H9 (cell line): ENCODE measurements at regions not wholly inside any gene's neighbourhood (a gene's known extent, or its start where the extent isn't known, plus 50 kb on each side); places are given as distances from the start of the nearest gene placed in this dataset.

ENCODE experiments used
- DNase-seq: peaks from one replicate; pipeline ENCODE4 v3.0.0-alpha.2; 2017
- H2AFZ ChIP-seq: one replicate; pipeline ENCODE4 v1.6.1; 2013; ENCODE audit warnings: mild to moderate bottlenecking, low read length, control low read depth, moderate library complexity
- H2AK5ac ChIP-seq: 2 replicates; pipeline ENCODE4 v1.6.1; 2013; ENCODE audit warnings: low read length, control low read depth, mixed read lengths; ENCODE audit not compliant: insufficient read length
- H2BK120ac ChIP-seq: one replicate; pipeline ENCODE4 v1.6.1; 2013; ENCODE audit warnings: low read depth, mild to moderate bottlenecking, low read length, control low read depth, inconsistent platforms; ENCODE audit not compliant: poor library complexity, severe bottlenecking
- H2BK12ac ChIP-seq: 2 replicates; pipeline ENCODE4 v1.6.1; 2013; ENCODE audit warnings: low read length, control low read depth, mixed read lengths, low read depth; ENCODE audit not compliant: insufficient read length
- H2BK15ac ChIP-seq: 2 replicates; pipeline ENCODE4 v1.6.1; 2013; ENCODE audit warnings: low read depth, low read length, control low read depth
- H2BK20ac ChIP-seq: one replicate; pipeline ENCODE4 v1.6.1; 2013; ENCODE audit warnings: low read depth, mild to moderate bottlenecking, low read length, control low read depth, inconsistent platforms; ENCODE audit not compliant: poor library complexity, severe bottlenecking
- H2BK5ac ChIP-seq: 2 replicates; pipeline ENCODE4 v1.6.1; 2013; ENCODE audit warnings: low read length, control low read depth, mixed read lengths; ENCODE audit not compliant: insufficient read length
- H3K14ac ChIP-seq: 2 replicates; pipeline ENCODE4 v1.6.1; 2013; ENCODE audit warnings: low read length, control low read depth; ENCODE audit not compliant: insufficient read depth
- H3K18ac ChIP-seq: 2 replicates; pipeline ENCODE4 v1.6.1; 2013; ENCODE audit warnings: low read depth, mild to moderate bottlenecking, mixed read lengths, low read length, control low read depth; ENCODE audit not compliant: insufficient read length
- H3K23ac ChIP-seq: 2 replicates; pipeline ENCODE4 v1.6.1; 2013; ENCODE audit warnings: low read length, control low read depth, mixed read lengths, low read depth; ENCODE audit not compliant: insufficient read length
- H3K23me2 ChIP-seq: 2 replicates; pipeline ENCODE4 v1.6.1; 2013; ENCODE audit warnings: low read depth, mild to moderate bottlenecking, mixed read lengths, low read length, control low read depth; ENCODE audit not compliant: insufficient read length, poor library complexity, severe bottlenecking
- H3K27ac ChIP-seq: 2 replicates; pipeline ENCODE4 v1.5.1; 2013; ENCODE audit warnings: low read length, control low read depth, mixed read lengths, low read depth; ENCODE audit not compliant: insufficient read length
- H3K27me3 ChIP-seq: 2 replicates; pipeline ENCODE4 v1.6.1; 2013; ENCODE audit warnings: low read length, control low read depth, inconsistent platforms; ENCODE audit not compliant: insufficient read depth
- H3K4ac ChIP-seq: 2 replicates; pipeline ENCODE4 v1.6.1; 2013; ENCODE audit warnings: low read depth, mild to moderate bottlenecking, control low read depth, inconsistent platforms, low read length, moderate library complexity
- H3K4me1 ChIP-seq: 2 replicates; pipeline ENCODE4 v1.6.1; 2013; ENCODE audit warnings: low read length, control low read depth, inconsistent platforms; ENCODE audit not compliant: insufficient read depth
- H3K4me2 ChIP-seq: 2 replicates; pipeline ENCODE4 v1.6.1; 2013; ENCODE audit warnings: low read length, control low read depth, mixed read lengths; ENCODE audit not compliant: insufficient read length, insufficient read depth
- H3K56ac ChIP-seq: 2 replicates; pipeline ENCODE4 v1.6.1; 2013; ENCODE audit warnings: low read depth, mild to moderate bottlenecking, mixed read lengths, low read length, control low read depth; ENCODE audit not compliant: insufficient read length
- H3K79me1 ChIP-seq: 2 replicates; pipeline ENCODE4 v1.6.1; 2013; ENCODE audit warnings: low read depth, mild to moderate bottlenecking, moderate library complexity, low read length, control low read depth, inconsistent platforms; ENCODE audit not compliant: insufficient read depth, poor library complexity, severe bottlenecking
- H3K79me2 ChIP-seq: 2 replicates; pipeline ENCODE4 v1.6.1; 2013; ENCODE audit warnings: low read length, control low read depth, inconsistent platforms; ENCODE audit not compliant: insufficient read depth
- H3K9ac ChIP-seq: 2 replicates; pipeline ENCODE4 v1.6.1; 2013; ENCODE audit warnings: low read length, control low read depth, mixed read lengths; ENCODE audit not compliant: insufficient read length; ENCODE audit errors: extremely low read depth
- H3K9me3 ChIP-seq: one replicate; pipeline ENCODE4 v1.6.1; 2013; ENCODE audit warnings: low read depth, low read length, inconsistent platforms; ENCODE audit not compliant: control insufficient read depth
- H3T11ph ChIP-seq: one replicate; pipeline ENCODE4 v1.6.1; 2013; ENCODE audit warnings: mild to moderate bottlenecking, low read length, control low read depth, inconsistent platforms
- H4K20me1 ChIP-seq: one replicate; pipeline ENCODE4 v1.6.1; 2013; ENCODE audit not compliant: control insufficient read depth, insufficient read length, insufficient read depth
- H4K5ac ChIP-seq: 2 replicates; pipeline ENCODE4 v1.6.1; 2013; ENCODE audit warnings: low read depth, mild to moderate bottlenecking, mixed read lengths, low read length, control low read depth; ENCODE audit not compliant: insufficient read length
- H4K8ac ChIP-seq: replicated peaks from 2 replicates; pipeline ENCODE4 v1.6.1; 2013; ENCODE audit warnings: low read length, control low read depth, mixed read lengths, low read depth; ENCODE audit not compliant: insufficient read length
- H4K91ac ChIP-seq: 2 replicates; pipeline ENCODE4 v1.6.1; 2013; ENCODE audit warnings: low read depth, mild to moderate bottlenecking, moderate library complexity, mixed read lengths, low read length, control low read depth; ENCODE audit not compliant: insufficient read length
- H3K27ac Mint-ChIP-seq, 3 experiments: 2 replicates in 2 of 3; 3 replicates in 1 of 3; pipeline ENCODE4 v1.8.0; 2020 to 2021; ENCODE audit warnings: mixed read lengths in 3 of 3, mild to moderate bottlenecking in 1 of 3, moderate library complexity in 1 of 3
- H3K27me3 Mint-ChIP-seq: 2 replicates; pipeline ENCODE4 v1.8.0; 2021; ENCODE audit warnings: low read depth, mild to moderate bottlenecking, moderate library complexity, mixed read lengths
- H3K36me3 Mint-ChIP-seq, 3 experiments: 2 replicates in 2 of 3; 3 replicates in 1 of 3; pipeline ENCODE4 v1.8.0; 2020 to 2021; ENCODE audit warnings: low read depth in 3 of 3, mixed read lengths in 3 of 3; ENCODE audit not compliant: insufficient read depth in 1 of 3
- H3K4me1 Mint-ChIP-seq, 2 experiments: 2 replicates each; pipeline ENCODE4 v1.8.0; 2020; ENCODE audit warnings: mixed read lengths in 2 of 2
- H3K4me3 Mint-ChIP-seq, 2 experiments: 2 replicates in 1 of 2; 3 replicates in 1 of 2; pipeline ENCODE4 v1.8.0; 2020 to 2021; ENCODE audit warnings: mild to moderate bottlenecking in 2 of 2, mixed read lengths in 2 of 2, moderate library complexity in 1 of 2
- H3K9me3 Mint-ChIP-seq, 2 experiments: 2 replicates in 1 of 2; 3 replicates in 1 of 2; pipeline ENCODE4 v1.8.0; 2020; ENCODE audit warnings: mild to moderate bottlenecking in 2 of 2, mixed read lengths in 2 of 2, moderate library complexity in 1 of 2
- CTCF ChIP-seq: fragments of 200-600 bp; sonication (generic); conservative IDR thresholded peaks from 3 replicates; pipeline ENCODE4 v1.8.0; 2021; ENCODE audit warnings: antibody characterized with exemption, mild to moderate bottlenecking
- WGBS: extraction: QIAGEN DNeasy Blood & Tissue Kit; methylation state at CpG from one replicate; pipeline ENCODE4 v1.1.7; 2013; ENCODE audit warnings: missing lambda C conversion rate, low lambda C conversion rate, mixed read lengths; ENCODE audit not compliant: insufficient read length; ENCODE audit errors: extremely low coverage; 5-methylcytosine and 5-hydroxymethylcytosine counted together

- H4K8ac ChIP-seq = no peak overlapping the region
- no peak overlapping the region for H3K4me2 ChIP-seq
- no peak overlapping the region for H2BK20ac ChIP-seq
- DNase-seq = no peak
- H4K91ac ChIP-seq = no peak overlapping the region
- no peaks in the 10 kb centered on the region for H3K27me3 ChIP-seq
- H3K56ac ChIP-seq = no peak overlapping the region
- no peak overlapping the region for H3T11ph ChIP-seq
- no peak overlapping the region for H3K23ac ChIP-seq
- H3K79me2 ChIP-seq = no peaks in the 10 kb centered on the region
- no peaks in the 10 kb centered on the region for H3K79me1 ChIP-seq
- no peak overlapping the region for H2BK15ac ChIP-seq
- H2AFZ ChIP-seq = no peak overlapping the region
- H4K5ac ChIP-seq = no peak overlapping the region
- no peaks in the 10 kb centered on the region for H3K27me3 Mint-ChIP-seq
- no peak overlapping the region for H3K27ac ChIP-seq
- H2BK5ac ChIP-seq = no peak overlapping the region
- H3K18ac ChIP-seq = no peak overlapping the region
- peak overlapping the region in 2 of 3 experiments; percentile 6 to 66; a peak in 2 of 7 replicates for H3K27ac Mint-ChIP-seq
- no peak overlapping the region for H3K4ac ChIP-seq
- peaks cover 8 to 16% of the 10 kb centered on the region in 2 experiments for H3K4me1 Mint-ChIP-seq
- no peaks in the 10 kb centered on the region for H3K36me3 Mint-ChIP-seq
- H3K4me1 ChIP-seq = peaks cover 4% of the 10 kb centered on the region; the same call in 1 of the 2 replicates
- no peaks in the 10 kb centered on the region for H4K20me1 ChIP-seq
- H3K9ac ChIP-seq = no peak overlapping the region
- TF ChIP-seq CTCF = peak; percentile 32; the same call in 1 of the 3 replicates
- H2AK5ac ChIP-seq = no peak overlapping the region
- H3K4me3 Mint-ChIP-seq = no peak overlapping the region
- H3K14ac ChIP-seq = no peak overlapping the region
- no peaks in the 10 kb centered on the region for H3K9me3 ChIP-seq
- WGBS = no CpG with 5 or more reads among the region's 10 CpGs
- no peaks in the 10 kb centered on the region for H3K23me2 ChIP-seq
- no peak overlapping the region for H2BK120ac ChIP-seq
- H3K9me3 Mint-ChIP-seq = no peaks in the 10 kb centered on the region
- no peak overlapping the region for H2BK12ac ChIP-seq
Observed at GRCh38 chr13:39810091-39810877, 154.8 kb downstream of the COG6 start.
